GM06990 (cell line): ENCODE measurements at regions not wholly inside any gene's neighbourhood (a gene's known extent, or its start where the extent isn't known, plus 50 kb on each side); places are given as distances from the start of the nearest gene placed in this dataset.
A peak's percentile ranks its signal among the peaks of the same experiment; 100 is the strongest.

Experiments
- DNase-seq: peaks from one replicate; pipeline ENCODE4 v3.0.0-alpha.2; 2011; ENCODE audit not compliant: insufficient read length; ENCODE audit errors: extremely low read depth
- H3K27me3 ChIP-seq: replicated peaks from 2 replicates; pipeline ENCODE4 v1.6.0; 2011; ENCODE audit warnings: low read length; ENCODE audit not compliant: control insufficient read depth, insufficient read depth
- H3K36me3 ChIP-seq: 2 replicates; pipeline ENCODE4 v1.5.1; 2011; ENCODE audit warnings: low read length; ENCODE audit not compliant: control insufficient read depth, insufficient read depth
- H3K4me3 ChIP-seq: replicated peaks from 2 replicates; pipeline ENCODE4 v1.5.1; 2011; ENCODE audit warnings: low read depth, mild to moderate bottlenecking, control low read depth, low read length
- CTCF ChIP-seq: IDR thresholded peaks from 2 replicates; pipeline ENCODE4 v1.5.1; 2011; ENCODE audit warnings: low read length, control low read depth, mild to moderate bottlenecking, inconsistent platforms; ENCODE audit not compliant: insufficient read depth, poor library complexity, severe bottlenecking

- TF ChIP-seq CTCF, result no peak
- H3K4me3 ChIP-seq, result no peak overlapping the region
- no peaks in the 10 kb centered on the region for H3K36me3 ChIP-seq
- no peak for DNase-seq
- H3K27me3 ChIP-seq, result no peaks in the 10 kb centered on the region
Observed at GRCh38 chr12:28866715-28867503, 282.2 kb upstream of the FAR2 start.

- TF ChIP-seq CTCF, result no peak
- H3K27me3 ChIP-seq, result no peaks in the 10 kb centered on the region
- DNase-seq, result no peak
Observed at GRCh38 chr12:28868414-28868813, 280.7 kb upstream of the FAR2 start.

GRCh38 chr12:28869197-28869596 lies 279.9 kb upstream of the FAR2 start:
- Histone ChIP-seq H3K4me3 (no peak overlapping the region), H3K27me3 (no peaks in the 10 kb centered on the region), H3K36me3 (no peaks in the 10 kb centered on the region)
- TF ChIP-seq CTCF, result no peak
- no peak for DNase-seq

More at GRCh38 chr12:28868414-28868813, 280.7 kb upstream of the FAR2 start:
- Histone ChIP-seq H3K36me3 (no peaks in the 10 kb centered on the region), H3K4me3 (no peak overlapping the region)

GRCh38 chr12:28870839-28871440 lies 278.1 kb upstream of the FAR2 start:
- Histone ChIP-seq H3K27me3 (no peaks in the 10 kb centered on the region), H3K4me3 (no peak overlapping the region), H3K36me3 (no peaks in the 10 kb centered on the region)
- DNase-seq, result no peak
- no peak for TF ChIP-seq CTCF

- no peaks in the 10 kb centered on the region for H3K36me3 ChIP-seq
- peak; percentile 85 for TF ChIP-seq CTCF
- H3K27me3 ChIP-seq, result no peaks in the 10 kb centered on the region
- no peak overlapping the region for H3K4me3 ChIP-seq
- DNase-seq, result peak; percentile 2
Observed at GRCh38 chr12:28872654-28873268, 276.3 kb upstream of the FAR2 start.
